ENCODE measurements at regions not wholly inside any gene's neighbourhood (a gene's known extent, or its start where the extent isn't known, plus 50 kb on each side); places are given as distances from the start of the nearest gene placed in this dataset.

- in situ Hi-C loops (cut with HindIII; ENCODE audit: low sequenced_read_pairs) = no loop called here
Observed at GRCh38 chr18:47729356-47729755, 201.1 kb downstream of the SMAD2 start.

GRCh38 chr18:47728921-47729320, 201.5 kb downstream of the SMAD2 start:
- in situ Hi-C loops (cut with HindIII; ENCODE audit: low sequenced_read_pairs) = no loop called here

GRCh38 chr18:47727409-47727808, 203.1 kb downstream of the SMAD2 start:
- in situ Hi-C loops (cut with HindIII; ENCODE audit: low sequenced_read_pairs) = no loop called here

- in situ Hi-C loops (cut with HindIII; ENCODE audit: low sequenced_read_pairs) = no loop called here
Observed at GRCh38 chr18:47726550-47726949, 203.9 kb downstream of the SMAD2 start.

- in situ Hi-C loops (cut with HindIII; ENCODE audit: low sequenced_read_pairs) = no loop called here
Observed at GRCh38 chr18:47725656-47726055, 204.8 kb downstream of the SMAD2 start.

GRCh38 chr18:47724186-47724975, 206.1 kb downstream of the SMAD2 start:
- in situ Hi-C loops (cut with HindIII; ENCODE audit: low sequenced_read_pairs) = no loop called here

- in situ Hi-C loops (cut with HindIII; ENCODE audit: low sequenced_read_pairs) = no loop called here
Observed at GRCh38 chr18:47721876-47722275, 208.6 kb downstream of the SMAD2 start.

GRCh38 chr18:47720741-47721140, 209.7 kb downstream of the SMAD2 start:
- in situ Hi-C loops (cut with HindIII; ENCODE audit: low sequenced_read_pairs) = no loop called here

GRCh38 chr18:47719096-47719780, 211.2 kb downstream of the SMAD2 start:
- in situ Hi-C loops (cut with HindIII; ENCODE audit: low sequenced_read_pairs) = no loop called here

GRCh38 chr18:47718646-47719045, 211.8 kb downstream of the SMAD2 start:
- in situ Hi-C loops (cut with HindIII; ENCODE audit: low sequenced_read_pairs) = no loop called here

- in situ Hi-C loops (cut with HindIII; ENCODE audit: low sequenced_read_pairs) = no loop called here
Observed at GRCh38 chr18:47717257-47717656, 213.2 kb downstream of the SMAD2 start.

GRCh38 chr18:47716632-47717185, 213.8 kb downstream of the SMAD2 start:
- in situ Hi-C loops (cut with HindIII; ENCODE audit: low sequenced_read_pairs) = no loop called here

GRCh38 chr18:47710451-47710850, 220.0 kb downstream of the SMAD2 start:
- in situ Hi-C loops (cut with HindIII; ENCODE audit: low sequenced_read_pairs) = no loop called here

- in situ Hi-C loops (cut with HindIII; ENCODE audit: low sequenced_read_pairs) = no loop called here
Observed at GRCh38 chr18:47709556-47709955, 220.9 kb downstream of the SMAD2 start.

- in situ Hi-C loops (cut with HindIII; ENCODE audit: low sequenced_read_pairs) = no loop called here
Observed at GRCh38 chr18:47708206-47708605, 222.3 kb downstream of the SMAD2 start.

GRCh38 chr18:47701134-47701533, 229.3 kb downstream of the SMAD2 start:
- in situ Hi-C loops (cut with HindIII; ENCODE audit: low sequenced_read_pairs) = no loop called here

GRCh38 chr18:47696870-47697269, 233.6 kb downstream of the SMAD2 start:
- in situ Hi-C loops (cut with HindIII; ENCODE audit: low sequenced_read_pairs) = loop anchor here (10.0 kb wide), 1 partner anchor 62 kb away; no protein-coding TSS in a partner anchor

GRCh38 chr18:47691611-47692010, 238.8 kb downstream of the SMAD2 start:
- in situ Hi-C loops (cut with HindIII; ENCODE audit: low sequenced_read_pairs) = loop anchor here (10.0 kb wide), 1 partner anchor 57 kb away; no protein-coding TSS in a partner anchor

- in situ Hi-C loops (cut with HindIII; ENCODE audit: low sequenced_read_pairs) = loop anchor here (10.0 kb wide), 1 partner anchor 56 kb away; no protein-coding TSS in a partner anchor
Observed at GRCh38 chr18:47690778-47691177, 239.7 kb downstream of the SMAD2 start.

- in situ Hi-C loops (cut with HindIII; ENCODE audit: low sequenced_read_pairs) = no loop called here
Observed at GRCh38 chr18:47689371-47689770, 241.1 kb downstream of the SMAD2 start.

- in situ Hi-C loops (cut with HindIII; ENCODE audit: low sequenced_read_pairs) = no loop called here
Observed at GRCh38 chr18:47686806-47687205, 243.7 kb downstream of the SMAD2 start.

- in situ Hi-C loops (cut with HindIII; ENCODE audit: low sequenced_read_pairs) = no loop called here
Observed at GRCh38 chr18:47683774-47684173, 246.7 kb downstream of the SMAD2 start.
